Activated CD8-positive, alpha-beta memory T cell treated with anti-CD3 and anti-CD28 coated beads for 48 hours (primary cell): ENCODE measurements at regions not wholly inside any gene's neighbourhood (a gene's known extent, or its start where the extent isn't known, plus 50 kb on each side); places are given as distances from the start of the nearest gene placed in this dataset.

Experiments used
- DNase-seq, 3 experiments: peaks; one replicate each; pipeline ENCODE4 v3.0.0-alpha.2; 2020; ENCODE audit warnings: low read depth in 2 of 3, low spot score in 2 of 3

DNA sequence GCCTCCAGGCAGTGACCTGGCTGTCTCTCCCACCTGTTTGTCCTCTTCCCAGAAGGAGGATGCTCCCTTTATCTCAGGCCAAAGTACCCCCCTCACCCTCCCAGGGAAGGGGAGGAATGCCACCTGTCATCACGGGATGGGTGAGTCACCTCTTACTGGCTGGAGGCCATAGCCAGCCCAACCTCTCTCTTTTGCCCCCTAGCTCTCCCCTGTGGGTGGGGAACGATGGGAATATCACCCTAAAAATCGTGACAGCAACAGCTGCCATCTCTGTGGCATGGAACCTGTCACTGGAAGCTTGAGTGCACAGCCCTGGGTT lies 137.5 kb upstream of the PTPN1 start:
- DNase-seq = no peak

DNA sequence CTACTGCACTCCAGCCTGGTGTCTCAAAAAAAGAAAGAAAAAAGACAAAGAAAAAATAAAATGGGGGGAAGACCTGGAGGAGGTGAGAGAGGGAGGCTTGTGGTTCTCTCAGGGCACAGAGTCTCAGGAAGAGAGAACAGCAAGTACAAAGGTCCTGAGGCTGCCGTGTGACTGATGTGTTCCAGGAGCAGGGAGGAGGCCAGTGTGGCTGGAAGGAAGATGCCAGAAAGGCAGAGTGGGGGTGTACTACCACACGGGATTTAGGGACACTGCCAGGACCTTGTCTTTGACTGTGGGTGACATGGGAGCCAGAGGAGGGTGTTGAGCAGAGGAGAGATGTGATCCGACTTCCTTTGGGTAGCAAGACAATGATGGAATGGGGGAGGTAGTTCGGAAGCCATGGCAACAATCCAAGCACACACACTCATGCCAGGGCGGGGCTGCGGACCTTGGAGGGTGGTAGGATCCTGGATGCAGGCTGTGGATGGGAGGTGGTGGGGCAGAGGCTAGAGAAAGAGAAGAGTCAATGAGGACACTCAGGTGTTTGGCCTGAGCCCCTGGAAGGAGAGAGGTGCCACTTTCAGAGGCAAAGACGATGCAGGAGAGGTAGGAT lies 136.4 kb upstream of the PTPN1 start:
- no peak for DNase-seq

DNA sequence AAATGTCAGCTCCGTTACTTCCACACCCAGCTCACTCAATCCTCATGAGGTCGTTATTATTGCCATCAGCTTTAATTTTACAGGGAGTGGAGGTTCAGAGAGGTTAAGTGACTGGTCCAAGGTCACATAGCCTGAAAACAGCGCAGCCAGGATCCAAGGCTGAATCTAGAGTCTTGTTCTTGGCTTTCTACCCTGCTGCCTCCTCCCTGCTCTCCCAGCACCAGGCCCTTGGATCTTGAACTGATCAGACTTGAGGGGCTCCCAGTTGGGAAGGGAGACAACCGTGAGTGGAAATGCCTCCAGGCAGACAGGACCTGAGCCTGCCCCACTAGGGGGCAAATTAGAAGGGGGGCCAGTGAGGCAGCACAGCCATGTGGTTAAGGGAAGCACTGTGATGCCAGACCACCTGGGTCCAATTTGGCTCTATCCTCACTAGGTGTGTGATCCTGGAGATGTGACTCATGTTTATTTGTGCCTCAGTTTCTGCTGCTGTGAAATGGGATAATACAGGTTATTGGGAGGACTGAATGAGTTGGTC lies 135.6 kb upstream of the PTPN1 start:
- DNase-seq = no peak

DNA sequence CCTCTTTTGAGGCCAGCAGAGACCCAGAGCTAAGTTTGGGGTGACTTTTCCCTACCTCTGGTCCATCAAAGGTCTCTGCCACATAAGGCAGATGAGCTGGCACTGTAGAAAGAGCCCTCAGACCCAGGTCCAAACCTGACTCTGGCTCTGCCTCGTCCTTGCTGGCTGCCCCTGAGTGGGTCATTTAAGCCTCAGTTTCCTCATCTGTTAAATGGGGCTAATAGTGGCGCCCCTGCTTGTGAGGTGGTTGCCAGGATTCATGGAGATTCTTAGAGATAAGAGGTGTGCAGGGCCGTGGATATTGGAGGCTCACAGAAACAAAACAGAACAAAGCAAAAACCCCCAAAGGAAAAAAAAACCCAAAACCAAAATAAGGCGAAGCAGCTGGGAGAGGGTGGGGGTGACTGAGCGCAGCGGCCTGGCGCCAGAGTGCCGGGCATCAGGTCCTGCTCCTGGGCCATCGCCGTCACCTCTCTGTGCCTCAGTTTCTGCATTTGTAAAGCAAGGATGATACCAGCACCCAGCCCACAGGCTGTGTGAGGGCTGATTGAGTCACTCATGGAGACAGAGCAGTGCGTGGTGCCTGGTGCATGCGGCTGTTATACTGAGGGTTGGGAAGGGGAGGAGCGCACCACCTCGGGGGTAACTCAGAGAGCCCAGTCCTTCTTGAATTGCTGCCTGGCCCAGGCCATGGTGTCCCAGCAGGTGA lies 133.8 kb upstream of the PTPN1 start:
- DNase-seq = no peak

DNA sequence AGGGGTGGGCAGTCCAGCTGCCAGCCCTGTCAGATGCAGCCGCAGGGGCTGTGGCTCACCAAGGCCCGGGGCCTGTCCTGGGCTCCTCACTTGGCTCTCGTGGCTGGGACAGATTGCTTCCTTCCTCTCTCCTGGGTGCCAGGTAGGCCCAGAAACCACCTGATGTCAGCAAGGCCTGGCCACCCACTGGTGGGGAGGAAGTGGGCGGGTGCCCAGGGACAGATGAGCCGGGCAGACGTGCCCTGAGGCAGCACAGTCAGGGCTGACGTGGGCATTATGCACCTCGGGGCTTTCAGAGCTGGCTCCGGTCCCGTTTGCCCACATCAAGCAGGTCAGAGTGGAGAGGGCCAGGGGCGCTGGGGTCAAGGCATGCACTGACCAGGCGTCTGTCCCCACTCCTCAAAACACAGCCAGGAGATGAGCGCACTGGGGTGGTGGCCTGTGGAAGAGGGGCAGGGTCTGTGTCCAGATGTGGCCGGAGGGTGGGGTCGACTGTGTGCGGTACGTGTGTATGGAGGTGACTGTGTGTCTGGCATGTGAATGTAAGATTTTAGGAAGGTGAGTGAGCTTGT lies 133.2 kb upstream of the PTPN1 start:
- no peak for DNase-seq

DNA sequence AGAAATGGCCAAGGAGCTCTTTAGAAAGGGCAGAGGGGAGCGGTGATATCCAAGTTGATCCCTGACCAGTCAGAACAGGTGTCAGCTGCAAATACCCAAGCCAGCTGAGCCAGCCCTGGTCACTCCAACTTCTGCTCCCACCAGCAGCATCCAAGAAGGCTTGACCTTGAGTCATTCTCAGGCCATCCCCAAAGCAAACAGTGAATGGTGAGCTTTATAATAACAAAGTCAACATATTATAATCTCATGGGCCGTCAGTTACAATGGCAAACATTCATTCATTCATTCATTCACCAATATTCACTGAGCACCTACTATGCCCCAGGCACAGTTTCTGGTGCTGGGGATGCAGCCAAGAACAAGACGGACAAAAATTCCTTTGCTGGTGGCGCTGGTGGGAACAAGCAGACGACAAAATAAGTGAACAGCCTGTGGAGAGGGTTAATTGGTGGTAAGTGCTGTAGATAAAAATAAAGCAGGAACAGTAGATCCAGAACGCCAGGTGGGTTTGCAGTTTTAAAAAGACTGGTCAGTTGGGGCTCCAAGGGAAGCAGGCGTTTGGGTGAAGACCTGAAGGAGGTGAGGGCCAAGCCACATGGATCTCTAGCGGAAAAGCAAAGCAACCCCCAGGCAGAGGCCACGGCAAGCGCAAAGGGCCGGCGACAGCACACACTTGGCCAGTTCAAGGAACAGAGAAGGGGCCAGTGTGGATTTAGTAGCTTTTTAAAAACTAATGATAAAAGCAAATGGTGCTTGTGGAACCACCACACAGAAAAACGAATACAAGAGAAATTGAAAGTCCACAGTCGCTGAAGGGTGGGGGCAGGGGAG lies 131.8 kb upstream of the PTPN1 start:
- no peak for DNase-seq

DNA sequence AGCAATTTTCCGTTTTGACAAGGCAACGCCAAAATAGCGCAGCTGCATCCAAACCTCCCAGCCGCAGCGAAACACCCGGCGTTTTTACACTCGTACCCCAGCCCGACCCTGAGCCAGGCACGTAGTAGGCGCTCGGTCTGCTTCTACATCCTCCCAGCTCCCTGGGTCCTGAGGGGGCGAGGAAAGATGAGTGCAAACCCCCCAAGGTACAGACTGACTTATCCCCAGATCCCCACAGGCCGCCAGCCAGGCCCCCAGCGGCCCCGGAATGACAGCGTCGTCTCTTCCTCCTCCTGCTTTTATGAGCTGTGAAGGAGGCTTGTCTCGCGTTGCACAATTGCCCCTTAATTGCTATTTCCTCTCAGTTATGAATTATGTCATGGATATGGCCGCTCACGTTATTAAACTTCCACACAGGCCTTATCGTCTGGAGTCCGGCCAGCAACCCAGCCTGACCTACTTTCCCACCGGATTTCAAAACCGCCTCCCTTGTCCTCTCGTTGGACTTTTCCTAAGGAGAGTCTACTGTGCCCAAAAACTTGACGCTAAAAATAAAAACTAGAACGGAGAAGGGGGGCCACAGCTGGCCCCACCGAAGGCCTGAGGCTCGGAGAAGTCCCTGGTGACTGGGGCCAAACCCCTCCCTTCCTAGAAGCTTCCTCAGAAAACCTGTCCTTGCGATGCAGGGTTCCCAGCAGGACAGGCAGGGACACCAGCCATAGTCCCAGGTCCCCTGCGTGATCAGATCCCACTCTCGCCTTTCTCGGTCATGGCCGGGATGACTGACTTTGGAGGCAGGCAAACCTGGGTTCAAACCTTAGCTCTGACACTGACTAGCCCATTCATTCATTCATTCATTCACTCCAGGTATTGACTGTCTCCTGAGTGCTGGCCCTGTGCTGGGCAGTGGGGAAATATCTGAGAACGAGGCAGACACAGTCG lies 130.9 kb upstream of the PTPN1 start:
- no peak for DNase-seq

DNA sequence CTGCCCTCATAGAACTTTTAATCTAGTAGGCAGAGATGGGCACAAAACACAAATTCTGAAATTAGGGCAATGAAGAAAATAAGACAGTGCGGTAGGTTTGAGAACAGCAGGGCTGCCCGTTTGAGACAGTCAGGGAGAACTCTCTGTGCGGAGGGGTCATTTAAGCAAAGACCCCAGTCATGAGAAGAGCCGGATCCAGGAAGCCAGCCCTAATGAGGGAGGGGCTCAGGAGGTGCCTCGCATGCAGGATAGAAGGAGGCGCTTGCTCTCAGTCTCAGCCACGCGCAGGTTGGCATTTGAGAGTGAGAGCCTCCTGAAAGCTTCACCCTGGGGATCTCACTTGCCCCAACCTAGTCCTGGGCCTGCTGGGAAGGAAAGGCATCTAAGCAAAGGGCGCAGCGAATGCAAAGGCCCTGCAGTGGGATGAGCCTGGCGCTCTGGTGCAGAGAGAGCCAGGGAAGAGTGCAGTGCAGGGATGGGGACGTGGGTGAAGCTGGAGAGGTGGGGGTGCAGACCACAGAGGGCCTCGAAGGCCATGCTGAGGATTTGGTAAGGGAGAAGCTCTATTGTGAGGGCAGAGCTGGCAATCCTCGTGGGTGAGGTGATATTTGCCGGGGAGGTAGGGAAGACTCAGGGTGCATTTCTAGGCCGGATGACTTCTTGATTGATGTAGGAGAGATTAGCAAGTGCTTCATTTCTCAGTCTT lies 130.0 kb upstream of the PTPN1 start:
- DNase-seq = no peak

DNA sequence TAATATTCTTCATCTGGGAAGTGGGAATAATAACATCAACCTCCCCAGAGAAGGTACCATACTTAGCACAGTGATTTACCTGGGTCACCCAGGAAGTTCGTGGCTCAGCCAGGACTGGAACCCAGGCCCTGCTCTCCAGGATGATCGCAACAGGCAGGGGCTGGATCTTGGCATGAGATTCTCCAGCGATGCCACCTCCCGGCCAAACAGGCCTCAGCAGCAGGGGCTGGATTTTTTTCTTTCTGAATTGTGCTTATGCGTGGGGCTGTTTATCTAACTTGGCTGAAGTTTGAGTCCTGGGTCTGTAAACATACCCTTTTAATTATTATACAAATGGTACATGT lies 129.5 kb upstream of the PTPN1 start:
- DNase-seq = no peak

DNA sequence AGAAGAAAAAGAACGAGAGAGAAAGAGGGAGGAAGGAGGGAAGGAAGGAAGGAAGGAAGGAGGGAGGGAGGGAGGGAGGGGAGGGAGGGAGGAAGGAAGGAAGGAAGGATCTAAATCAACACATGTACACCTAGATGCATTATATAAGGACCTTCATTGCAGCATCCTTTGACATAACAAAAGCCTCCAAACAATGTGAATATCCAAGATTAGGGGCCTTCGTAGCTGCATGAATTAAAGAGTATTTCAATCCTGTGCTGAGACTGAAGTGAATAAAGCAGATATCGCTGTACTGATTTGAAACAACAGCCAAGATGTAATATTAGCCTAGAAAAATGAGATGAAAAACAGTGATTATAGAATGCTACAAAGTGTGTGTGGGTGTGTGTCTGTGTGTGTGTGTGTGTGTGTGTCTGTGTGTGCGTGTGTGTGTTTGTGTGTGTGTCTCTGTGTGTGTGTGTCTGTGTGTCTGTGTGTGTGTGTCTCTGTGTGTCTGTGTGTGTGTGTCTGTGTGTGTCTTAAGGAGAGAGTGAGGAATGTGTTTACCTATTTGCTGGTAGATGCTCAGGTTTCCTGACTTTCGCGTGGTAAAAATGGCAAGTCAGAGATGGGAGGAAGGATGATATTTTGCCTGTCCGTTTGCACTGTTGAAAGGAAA lies 129.0 kb upstream of the PTPN1 start:
- no peak for DNase-seq

DNA sequence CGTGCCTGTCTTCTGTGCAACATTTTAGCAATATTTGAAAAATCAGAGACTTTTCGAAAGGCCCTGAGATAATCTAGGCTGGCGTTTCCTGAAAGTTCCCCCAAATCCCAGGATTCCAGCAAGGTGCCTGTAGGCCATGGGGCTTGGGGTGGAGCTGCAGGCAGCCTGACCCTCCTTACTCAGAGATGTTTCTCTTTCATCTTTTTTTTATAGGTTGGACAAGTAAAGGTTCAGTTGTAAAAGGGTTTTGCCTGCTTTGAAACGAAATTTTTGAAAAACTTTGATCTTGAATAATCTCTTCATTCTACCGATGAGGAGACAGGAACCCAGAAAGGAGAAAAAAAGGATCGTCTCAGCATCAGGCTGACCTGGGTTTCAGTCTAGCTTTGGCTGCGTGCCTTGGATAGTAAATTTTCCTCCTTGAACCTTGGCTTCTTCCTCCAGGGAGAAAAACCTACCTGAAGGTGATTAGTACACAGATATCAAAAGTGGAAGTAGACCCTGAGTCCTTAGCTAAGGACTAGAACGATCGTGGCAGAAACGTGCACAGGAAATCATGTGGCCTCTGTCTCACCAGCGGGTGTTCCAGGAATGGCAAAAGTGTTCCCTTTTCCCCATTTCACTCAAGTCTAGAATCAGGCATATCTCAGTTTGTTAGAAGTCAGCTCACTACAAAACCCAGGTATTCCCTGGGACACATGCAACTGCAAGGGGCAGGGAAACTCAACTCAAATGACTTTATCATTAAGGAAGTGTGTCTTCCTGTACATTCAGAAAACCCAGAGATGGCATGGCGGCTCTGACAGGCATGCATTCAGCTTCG lies 128.2 kb upstream of the PTPN1 start:
- no peak for DNase-seq

DNA sequence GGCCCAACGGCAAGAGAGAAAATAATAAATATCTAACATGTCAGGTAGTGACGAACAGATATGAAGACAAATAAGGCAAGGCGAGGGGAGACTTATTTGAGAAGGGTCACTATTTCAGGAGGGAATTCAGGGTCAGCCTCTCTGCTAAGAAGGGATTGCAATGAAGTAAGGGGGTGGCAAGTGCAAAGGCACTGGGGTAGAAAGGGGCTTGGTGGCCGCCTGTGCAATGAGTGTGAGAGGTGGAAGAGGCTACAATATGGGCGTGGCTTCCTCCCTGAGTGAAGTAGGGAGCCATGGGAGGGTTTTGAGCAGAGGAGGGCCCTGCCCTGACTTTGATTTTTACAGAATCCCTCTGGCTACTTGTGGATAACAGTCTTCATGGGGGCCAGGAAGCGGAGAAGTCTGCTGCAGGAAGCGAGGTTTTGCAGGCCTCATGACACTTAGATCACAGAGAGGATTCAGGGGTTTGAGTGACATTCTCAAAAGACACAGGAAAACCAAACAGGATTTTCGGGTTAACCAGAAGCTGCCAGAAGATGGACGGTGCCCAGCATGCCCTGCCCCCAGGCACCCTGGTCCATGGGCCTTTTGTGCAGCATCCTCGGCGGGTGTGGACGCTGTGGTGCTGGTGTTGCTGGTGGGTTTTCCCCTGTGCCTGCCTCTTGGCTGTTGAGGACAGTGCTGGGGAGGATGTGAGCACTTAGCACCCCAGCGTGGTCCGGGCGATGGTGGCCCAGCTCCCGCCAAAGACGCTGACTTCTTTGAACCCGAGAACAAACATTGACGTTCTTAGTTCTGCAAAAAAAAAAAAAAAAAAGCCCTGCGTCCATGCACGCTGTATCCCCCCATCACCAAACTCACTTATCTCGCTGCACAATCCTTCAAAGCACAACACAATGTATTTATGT lies 124.2 kb upstream of the PTPN1 start:
- DNase-seq = peak; percentile 14 to 44 (median 30)

DNA sequence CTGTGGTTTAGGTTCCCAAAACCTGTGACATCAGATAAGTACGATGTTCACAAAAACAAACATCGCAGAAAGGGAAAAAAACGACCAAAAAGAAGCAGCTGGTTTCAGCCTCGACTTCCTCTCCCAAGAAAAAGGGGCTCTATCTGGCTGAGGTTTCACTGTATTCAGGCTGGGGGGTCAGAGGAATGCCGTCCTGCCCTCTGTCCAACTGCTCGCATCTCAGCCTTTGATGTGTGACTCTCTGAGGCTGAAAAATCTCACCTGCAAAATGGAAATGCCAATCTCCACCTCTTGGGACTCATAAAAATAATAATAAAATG lies 123.6 kb upstream of the PTPN1 start:
- DNase-seq = no peak

DNA sequence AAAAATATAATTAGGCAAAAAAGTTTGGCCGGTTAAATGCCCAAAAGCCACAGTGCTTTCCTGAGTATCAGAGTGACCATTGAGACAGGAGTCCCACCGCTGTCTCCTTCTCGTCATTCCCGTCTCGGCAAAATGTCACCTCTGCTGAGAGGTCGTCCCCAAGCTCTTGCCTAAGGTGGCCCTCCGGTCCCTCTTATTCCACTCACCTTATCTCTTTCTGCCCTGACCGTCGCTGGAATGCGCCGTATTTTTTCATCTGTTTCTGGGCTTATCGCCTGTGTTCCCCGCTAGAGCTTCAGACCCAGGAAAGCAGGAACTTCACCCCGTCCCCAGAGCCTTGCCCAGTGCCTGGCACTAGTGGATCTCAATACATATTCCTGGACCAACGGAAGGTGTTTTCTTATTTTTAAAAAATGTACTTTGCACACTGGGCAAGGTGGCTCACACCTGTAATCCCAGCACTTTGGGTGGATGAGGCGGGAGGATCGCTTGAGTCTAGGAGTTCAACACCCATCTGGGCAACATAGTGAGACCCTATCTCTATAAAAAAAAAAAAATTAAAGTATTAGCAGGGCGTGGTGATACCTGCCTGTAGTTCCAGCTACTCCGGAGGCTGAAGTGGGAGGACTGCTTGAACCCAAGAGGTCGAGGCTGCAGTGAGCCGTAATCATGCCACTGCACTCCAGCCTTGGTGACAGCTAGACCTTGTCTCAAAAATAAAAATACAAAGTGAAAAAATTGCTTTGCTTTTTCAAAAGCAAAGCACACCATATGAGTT lies 122.8 kb upstream of the PTPN1 start:
- DNase-seq = no peak

DNA sequence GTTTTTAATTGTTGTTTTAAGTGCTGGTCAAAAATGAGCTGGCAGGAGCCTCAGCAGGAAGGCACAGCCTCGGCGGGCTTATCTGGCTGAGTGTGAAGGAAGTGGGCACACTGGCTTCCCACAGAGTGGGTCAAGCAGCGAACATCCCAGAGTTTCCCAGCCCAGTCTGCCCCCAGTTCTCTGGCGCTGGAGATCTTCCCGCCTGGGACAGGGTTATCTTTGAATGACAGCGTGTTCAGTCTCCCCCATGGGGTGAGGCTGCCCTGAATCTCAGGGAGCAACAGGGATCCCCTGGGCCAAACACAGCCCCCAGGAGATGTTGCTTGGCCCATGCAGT lies 122.2 kb upstream of the PTPN1 start:
- DNase-seq = no peak

DNA sequence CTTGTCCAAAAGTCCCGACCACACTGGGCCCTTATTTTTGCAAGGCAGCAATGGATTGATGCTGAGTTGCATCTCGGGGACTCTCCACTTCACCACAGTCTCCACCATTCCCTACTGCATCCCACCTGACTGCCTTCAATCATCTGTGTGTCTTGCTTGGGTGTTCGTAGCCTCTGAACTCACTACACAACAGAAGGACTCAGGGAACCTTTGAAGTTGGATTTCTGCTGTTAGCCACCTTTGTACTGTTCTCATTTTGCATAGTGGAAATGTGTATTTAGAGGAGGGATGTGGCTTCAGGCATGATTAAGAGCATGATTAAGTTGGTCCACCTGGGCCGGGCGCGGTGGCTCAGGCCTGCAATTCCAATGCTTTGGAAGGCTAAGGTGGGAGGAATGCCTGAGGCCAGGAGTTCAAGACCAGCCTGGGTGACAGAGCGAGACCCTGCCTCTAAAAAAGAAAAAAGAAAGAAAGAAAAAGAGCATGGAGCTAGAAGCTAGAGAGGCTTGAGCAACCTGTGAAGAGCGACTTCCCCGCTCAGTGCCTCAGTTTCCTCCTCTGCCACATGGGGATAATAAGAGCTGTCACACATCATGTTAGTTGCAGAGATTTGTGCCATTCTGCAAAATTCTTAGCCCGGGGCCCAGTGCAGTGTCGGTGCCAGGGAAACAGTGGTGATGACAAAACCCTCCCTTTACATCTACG lies 121.3 kb upstream of the PTPN1 start:
- no peak for DNase-seq

DNA sequence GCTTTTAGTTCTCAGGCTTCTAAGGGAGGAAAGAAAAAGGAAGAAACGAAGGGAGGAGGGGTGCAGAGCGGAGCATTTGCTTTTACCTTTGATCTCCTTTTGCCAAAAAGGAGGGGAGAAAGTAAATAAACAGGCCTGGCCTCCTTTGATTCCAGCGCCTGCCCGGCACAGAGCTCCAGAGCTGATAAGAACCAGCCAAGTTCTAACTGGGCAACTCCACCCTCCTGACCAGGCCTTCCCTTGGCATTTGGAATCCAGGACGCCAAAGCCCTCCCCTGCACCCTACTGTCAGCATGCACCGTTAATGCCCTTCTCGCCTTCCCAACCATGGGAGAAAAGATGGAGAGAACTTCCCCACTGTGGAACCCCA lies 120.8 kb upstream of the PTPN1 start:
- no peak for DNase-seq
